ENCODE measurements at regions not wholly inside any gene's neighbourhood (a gene's known extent, or its start where the extent isn't known, plus 50 kb on each side); places are given as distances from the start of the nearest gene placed in this dataset.

GRCh38 chr5:115396081-115396480 lies 99.6 kb upstream of the CCDC112 start:
- intact Hi-C loops (cut with DNase I): no loop called here
- Histone ChIP-seq H3K27ac (no peak overlapping the region), H3K9ac (ENCODE audit: low read depth in 2 of 2, low read length in 2 of 2) (no peak overlapping the region), H3K4me1 (no peaks in the 10 kb centered on the region), H3K4me3 (no peak overlapping the region), H3K27me3 (no peaks in the 10 kb centered on the region), H3K9me3 (no peaks in the 10 kb centered on the region), H3K36me3 (no peaks in the 10 kb centered on the region)
- TF ChIP-seq CTCF (IDR thresholded peaks at IDR 0.05): no peak
- DNase-seq: no peak

- H3K27me3 ChIP-seq: no peaks in the 10 kb centered on the region
- intact Hi-C loops (cut with DNase I): no loop called here
- H3K27ac ChIP-seq: no peak overlapping the region
- no peak overlapping the region for H3K9ac ChIP-seq (ENCODE audit: low read depth in 2 of 2, low read length in 2 of 2)
- H3K9me3 ChIP-seq: no peaks in the 10 kb centered on the region
- no peak for TF ChIP-seq CTCF (IDR thresholded peaks at IDR 0.05)
- H3K36me3 ChIP-seq: no peaks in the 10 kb centered on the region
- no peak for DNase-seq
- no peak overlapping the region for H3K4me3 ChIP-seq
- no peaks in the 10 kb centered on the region for H3K4me1 ChIP-seq
These were observed 98.1 kb upstream of the CCDC112 start for GRCh38 chr5:115394531-115394930.

- H3K9ac ChIP-seq (ENCODE audit: low read depth in 2 of 2, low read length in 2 of 2): no peak overlapping the region
- TF ChIP-seq CTCF (IDR thresholded peaks at IDR 0.05): no peak
- H3K27ac ChIP-seq: no peak overlapping the region
- no peak for DNase-seq
- H3K36me3 ChIP-seq: no peaks in the 10 kb centered on the region
- intact Hi-C loops (cut with DNase I): no loop called here
- H3K27me3 ChIP-seq: no peaks in the 10 kb centered on the region
- H3K4me1 ChIP-seq: no peaks in the 10 kb centered on the region
- no peak overlapping the region for H3K4me3 ChIP-seq
- H3K9me3 ChIP-seq: no peaks in the 10 kb centered on the region
These were observed 96.8 kb upstream of the CCDC112 start for GRCh38 chr5:115393239-115393638.

GRCh38 chr5:115392611-115393010 lies 96.2 kb upstream of the CCDC112 start:
- Histone ChIP-seq H3K4me3 (no peak overlapping the region), H3K9me3 (no peaks in the 10 kb centered on the region), H3K4me1 (no peaks in the 10 kb centered on the region), H3K27ac (no peak overlapping the region), H3K27me3 (no peaks in the 10 kb centered on the region), H3K36me3 (no peaks in the 10 kb centered on the region), H3K9ac (ENCODE audit: low read depth in 2 of 2, low read length in 2 of 2) (no peak overlapping the region)
- DNase-seq: no peak
- intact Hi-C loops (cut with DNase I): no loop called here
- TF ChIP-seq CTCF (IDR thresholded peaks at IDR 0.05): no peak

GRCh38 chr5:115391780-115392179 lies 95.3 kb upstream of the CCDC112 start:
- Histone ChIP-seq H3K9ac (ENCODE audit: low read depth in 2 of 2, low read length in 2 of 2) (no peak overlapping the region), H3K27me3 (no peaks in the 10 kb centered on the region), H3K4me3 (no peak overlapping the region), H3K4me1 (no peaks in the 10 kb centered on the region), H3K27ac (no peak overlapping the region), H3K36me3 (no peaks in the 10 kb centered on the region), H3K9me3 (no peaks in the 10 kb centered on the region)
- no peak for DNase-seq
- no peak for TF ChIP-seq CTCF (IDR thresholded peaks at IDR 0.05)
- intact Hi-C loops (cut with DNase I): no loop called here

All from colonic mucosa (tissue), 4 donors.